Smooth muscle cell of the brain vasculature (primary cell): ENCODE measurements at regions not wholly inside any gene's neighbourhood (a gene's known extent, or its start where the extent isn't known, plus 50 kb on each side); places are given as distances from the start of the nearest gene placed in this dataset.

Experiments
- DNase-seq: peaks from one replicate; pipeline ENCODE4 v3.0.0-alpha.2; 2012; ENCODE audit warnings: low read depth, low spot score

- DNase-seq = no peak
Observed at GRCh38 chr1:34696981-34697380, 57.9 kb upstream of the GJB5 start.

GRCh38 chr1:34697818-34698217 is 57.0 kb upstream of the GJB5 start:
- DNase-seq = no peak

- no peak for DNase-seq
Observed at GRCh38 chr1:34701326-34702060, 53.4 kb upstream of the GJB5 start.
